ENCODE measurements at regions not wholly inside any gene's neighbourhood (a gene's known extent, or its start where the extent isn't known, plus 50 kb on each side); places are given as distances from the start of the nearest gene placed in this dataset.

- H3K36me3 ChIP-seq (ENCODE audit: control insufficient read depth, insufficient read depth, low read length) = no peaks in the 10 kb centered on the region
- H3K9me3 ChIP-seq (ENCODE audit: control insufficient read depth, insufficient read depth, low read depth, low read length) = no peaks in the 10 kb centered on the region
- ChIA-PET CTCF (no interaction called here), POLR2A (no interaction called here)
- TF ChIP-seq POLR2AphosphoS5 (IDR thresholded peaks at IDR 0.05; ENCODE audit: low read depth, low read length) = no peak
- no peak for TF ChIP-seq TCF7L2 (IDR thresholded peaks at IDR 0.05; ENCODE audit: low read depth, low read length)
- TF ChIP-seq CTCF (IDR thresholded peaks at IDR 0.05) = no peak
- TF ChIP-seq SIN3A (IDR thresholded peaks at IDR 0.05; ENCODE audit: borderline replicate concordance, insufficient read depth, low read depth, low read length) = no peak
- TF ChIP-seq REST (IDR thresholded peaks at IDR 0.05; ENCODE audit: insufficient read depth in 1 of 2, low read depth in 2 of 2, low read length in 1 of 2) = no peak
- ATAC-seq (no peak), DNase-seq (ENCODE audit: low read depth, low spot score) (no peak)
- H3K4me3 ChIP-seq (ENCODE audit: low read depth in 2 of 2, low read length in 2 of 2) = no peak overlapping the region
- intact Hi-C loops (cut with micrococcal nuclease; ENCODE audit: unreplicated experiment) (no loop called here), in situ Hi-C loops (cut with HindIII; ENCODE audit: low pct_unique_long_range_greater_than_20kb, low sequenced_read_pairs) (no loop called here)
- BruUV-seq (replicated peaks) = no TSS peak
- H3K27me3 ChIP-seq (ENCODE audit: control insufficient read depth, insufficient read depth, low read length) = no peaks in the 10 kb centered on the region
- H3K27ac ChIP-seq (ENCODE audit: low read length) = no peak overlapping the region
- no peaks in the 10 kb centered on the region for H3K4me1 ChIP-seq (ENCODE audit: control insufficient read depth, insufficient read depth, low read length)
Measured at GRCh38 chr17:68718926-68719325, 117.8 kb upstream of the FAM20A start.

GRCh38 chr17:68718465-68718864 lies 117.3 kb upstream of the FAM20A start:
- Histone ChIP-seq H3K9me3 (ENCODE audit: control insufficient read depth, insufficient read depth, low read depth, low read length) (no peaks in the 10 kb centered on the region), H3K27me3 (ENCODE audit: control insufficient read depth, insufficient read depth, low read length) (no peaks in the 10 kb centered on the region), H3K4me1 (ENCODE audit: control insufficient read depth, insufficient read depth, low read length) (no peaks in the 10 kb centered on the region), H3K27ac (ENCODE audit: low read length) (no peak overlapping the region), H3K36me3 (ENCODE audit: control insufficient read depth, insufficient read depth, low read length) (no peaks in the 10 kb centered on the region), H3K4me3 (ENCODE audit: low read depth in 2 of 2, low read length in 2 of 2) (no peak overlapping the region)
- ATAC-seq = no peak
- TF ChIP-seq CTCF (IDR thresholded peaks at IDR 0.05) (no peak), REST (IDR thresholded peaks at IDR 0.05; ENCODE audit: insufficient read depth in 1 of 2, low read depth in 2 of 2, low read length in 1 of 2) (no peak), TCF7L2 (IDR thresholded peaks at IDR 0.05; ENCODE audit: low read depth, low read length) (no peak), POLR2AphosphoS5 (IDR thresholded peaks at IDR 0.05; ENCODE audit: low read depth, low read length) (no peak), SIN3A (IDR thresholded peaks at IDR 0.05; ENCODE audit: borderline replicate concordance, insufficient read depth, low read depth, low read length) (no peak)
- BruUV-seq (replicated peaks) = no TSS peak
- intact Hi-C loops (cut with micrococcal nuclease; ENCODE audit: unreplicated experiment) (no loop called here), in situ Hi-C loops (cut with HindIII; ENCODE audit: low pct_unique_long_range_greater_than_20kb, low sequenced_read_pairs) (no loop called here)
- ChIA-PET CTCF (no interaction called here), POLR2A (no interaction called here)
- no peak for DNase-seq (ENCODE audit: low read depth, low spot score)
